ENCODE measurements at regions not wholly inside any gene's neighbourhood (a gene's known extent, or its start where the extent isn't known, plus 50 kb on each side); places are given as distances from the start of the nearest gene placed in this dataset.

DNA sequence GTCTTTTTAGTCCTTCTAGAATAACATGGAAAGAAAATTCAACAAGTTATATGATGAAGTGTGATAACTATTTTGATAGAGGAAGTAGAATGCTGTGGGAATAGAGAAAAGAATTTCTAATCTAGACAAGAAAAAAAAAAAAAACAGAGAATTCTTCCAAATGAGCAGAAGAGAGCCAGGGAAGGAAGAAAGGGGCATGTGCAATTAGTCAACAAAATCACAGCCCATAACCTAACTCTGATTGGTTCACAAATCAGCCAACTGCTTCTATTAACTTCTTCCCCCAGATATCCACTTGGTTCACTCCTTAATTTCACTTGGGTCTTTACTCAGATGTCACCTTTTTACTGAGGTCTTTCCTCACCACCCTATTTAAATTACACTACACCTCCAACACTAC is 69.5 kb downstream of the BTG1 start:
- Histone ChIP-seq H3K79me2 (ENCODE audit: control insufficient read depth, insufficient read depth, low read length) (no peaks in the 10 kb centered on the region), H3K4me1 (ENCODE audit: control insufficient read depth in 2 of 2, insufficient read depth in 2 of 2, low read length in 2 of 2) (peaks cover 17 to 20% of the 10 kb centered on the region in 2 donors), H2AFZ (ENCODE audit: insufficient read depth, low read depth, low read length, poor library complexity, severe bottlenecking) (no peak overlapping the region), H3K9me3 (ENCODE audit: control extremely low read depth in 1 of 3, control insufficient read depth in 2 of 3, insufficient read depth in 1 of 3, low read length in 2 of 3) (peaks cover 0 to 3% (median 3%) of the 10 kb centered on the region in 3 donors), H3K27me3 (replicated peaks in 1 of 4; ENCODE audit: control extremely low read depth in 1 of 4, control insufficient read depth in 3 of 4, insufficient read depth in 4 of 4, low read length in 3 of 4) (no peaks in the 10 kb centered on the region), H3K36me3 (replicated peaks in 1 of 2; ENCODE audit: control extremely low read depth in 1 of 2, control insufficient read depth in 1 of 2, extremely low read depth in 1 of 2, insufficient read depth in 2 of 2, low read length in 1 of 2) (no peaks in the 10 kb centered on the region), H4K20me1 (ENCODE audit: control insufficient read depth, insufficient read depth, low read length, poor library complexity, severe bottlenecking) (no peaks in the 10 kb centered on the region), H3K4me3 (ENCODE audit: control extremely low read depth in 1 of 5, extremely low read depth in 1 of 5, insufficient read depth in 1 of 5, low read depth in 2 of 5, low read length in 4 of 5) (no peak overlapping the region), H3K4me2 (replicated peaks; ENCODE audit: low read depth, low read length, poor library complexity, severe bottlenecking) (no peak overlapping the region), H3K9ac (ENCODE audit: low read length) (no peak overlapping the region), H3K27ac (ENCODE audit: low read length in 2 of 2) (no peak overlapping the region)
- H3K27me3 Mint-ChIP-seq: no peaks in the 10 kb centered on the region
- CTCF ChIA-PET: interaction anchor here (1.3 kb wide), 1 partner anchor 12 kb away, joined by 4 read pairs; no protein-coding TSS in a partner anchor
- H3K4me3 Mint-ChIP-seq: no peak overlapping the region
- ATAC-seq (ENCODE audit: low read depth) (no peak), DNase-seq (no peak)
- H3K9me3 Mint-ChIP-seq (ENCODE audit: insufficient read depth): no peaks in the 10 kb centered on the region
- peaks cover 45% of the 10 kb centered on the region for H3K4me1 Mint-ChIP-seq
- POLR2A ChIA-PET: interaction anchor here (0.6 kb wide), 1 partner anchor 13 kb away, joined by 7 read pairs; no protein-coding TSS in a partner anchor
- TF ChIP-seq EZH2 (IDR thresholded peaks at IDR 0.05; ENCODE audit: borderline replicate concordance, insufficient read depth, low read depth, low read length, poor library complexity, severe bottlenecking): no peak
- TF ChIP-seq, protein P1, sequence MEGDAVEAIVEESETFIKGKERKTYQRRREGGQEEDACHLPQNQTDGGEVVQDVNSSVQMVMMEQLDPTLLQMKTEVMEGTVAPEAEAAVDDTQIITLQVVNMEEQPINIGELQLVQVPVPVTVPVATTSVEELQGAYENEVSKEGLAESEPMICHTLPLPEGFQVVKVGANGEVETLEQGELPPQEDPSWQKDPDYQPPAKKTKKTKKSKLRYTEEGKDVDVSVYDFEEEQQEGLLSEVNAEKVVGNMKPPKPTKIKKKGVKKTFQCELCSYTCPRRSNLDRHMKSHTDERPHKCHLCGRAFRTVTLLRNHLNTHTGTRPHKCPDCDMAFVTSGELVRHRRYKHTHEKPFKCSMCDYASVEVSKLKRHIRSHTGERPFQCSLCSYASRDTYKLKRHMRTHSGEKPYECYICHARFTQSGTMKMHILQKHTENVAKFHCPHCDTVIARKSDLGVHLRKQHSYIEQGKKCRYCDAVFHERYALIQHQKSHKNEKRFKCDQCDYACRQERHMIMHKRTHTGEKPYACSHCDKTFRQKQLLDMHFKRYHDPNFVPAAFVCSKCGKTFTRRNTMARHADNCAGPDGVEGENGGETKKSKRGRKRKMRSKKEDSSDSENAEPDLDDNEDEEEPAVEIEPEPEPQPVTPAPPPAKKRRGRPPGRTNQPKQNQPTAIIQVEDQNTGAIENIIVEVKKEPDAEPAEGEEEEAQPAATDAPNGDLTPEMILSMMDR (IDR thresholded peaks at IDR 0.05): no peak
- intact Hi-C loops (cut with micrococcal nuclease): no loop called here
- H3K27ac Mint-ChIP-seq: no peak overlapping the region

DNA sequence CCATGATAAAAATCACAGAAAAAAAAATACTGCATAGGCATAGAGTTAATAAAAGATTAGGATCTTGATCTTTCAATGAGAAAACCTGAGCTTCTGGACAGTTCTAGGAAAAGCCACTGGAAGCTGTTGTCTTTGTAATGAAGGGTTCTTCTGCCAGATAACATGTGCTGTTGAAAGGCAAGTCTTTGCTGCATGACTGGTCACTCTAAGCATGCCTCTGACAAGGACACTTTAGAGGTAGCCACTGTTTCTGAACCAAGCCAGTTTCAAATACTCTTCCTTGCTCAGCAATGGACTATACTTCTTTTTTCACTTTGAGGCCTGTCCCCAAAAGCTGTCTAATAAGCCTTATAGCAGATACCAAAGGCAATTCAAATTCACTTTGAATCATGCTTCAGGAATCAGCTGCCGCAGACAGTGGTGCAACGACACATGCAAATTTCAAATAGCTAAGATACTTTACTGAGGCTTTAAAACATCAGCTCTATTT is 70.2 kb downstream of the BTG1 start:
- ChIA-PET CTCF (interaction anchor here (1.3 kb wide), 1 partner anchor 11 kb away, joined by 4 read pairs; no protein-coding TSS in a partner anchor), POLR2A (interaction anchor here (0.6 kb wide), 1 partner anchor 13 kb away, joined by 7 read pairs; no protein-coding TSS in a partner anchor)
- no peaks in the 10 kb centered on the region for H3K9me3 Mint-ChIP-seq (ENCODE audit: insufficient read depth)
- Histone ChIP-seq H3K9ac (ENCODE audit: low read length) (no peak overlapping the region), H4K20me1 (ENCODE audit: control insufficient read depth, insufficient read depth, low read length, poor library complexity, severe bottlenecking) (no peaks in the 10 kb centered on the region), H3K79me2 (ENCODE audit: control insufficient read depth, insufficient read depth, low read length) (no peaks in the 10 kb centered on the region), H3K9me3 (ENCODE audit: control extremely low read depth in 1 of 3, control insufficient read depth in 2 of 3, insufficient read depth in 1 of 3, low read length in 2 of 3) (peaks cover 0 to 3% (median 3%) of the 10 kb centered on the region in 3 donors), H2AFZ (ENCODE audit: insufficient read depth, low read depth, low read length, poor library complexity, severe bottlenecking) (no peak overlapping the region), H3K27me3 (replicated peaks in 1 of 4; ENCODE audit: control extremely low read depth in 1 of 4, control insufficient read depth in 3 of 4, insufficient read depth in 4 of 4, low read length in 3 of 4) (no peaks in the 10 kb centered on the region), H3K27ac (ENCODE audit: low read length in 2 of 2) (no peak overlapping the region), H3K4me3 (ENCODE audit: control extremely low read depth in 1 of 5, extremely low read depth in 1 of 5, insufficient read depth in 1 of 5, low read depth in 2 of 5, low read length in 4 of 5) (no peak overlapping the region), H3K36me3 (replicated peaks in 1 of 2; ENCODE audit: control extremely low read depth in 1 of 2, control insufficient read depth in 1 of 2, extremely low read depth in 1 of 2, insufficient read depth in 2 of 2, low read length in 1 of 2) (no peaks in the 10 kb centered on the region), H3K4me1 (ENCODE audit: control insufficient read depth in 2 of 2, insufficient read depth in 2 of 2, low read length in 2 of 2) (peaks cover 16 to 17% of the 10 kb centered on the region in 2 donors), H3K4me2 (replicated peaks; ENCODE audit: low read depth, low read length, poor library complexity, severe bottlenecking) (no peak overlapping the region)
- 44% methylated on average over 2 of the region's 2 CpGs for WGBS (ENCODE audit: insufficient coverage)
- H3K4me3 Mint-ChIP-seq: no peak overlapping the region
- no peak for TF ChIP-seq EZH2 (IDR thresholded peaks at IDR 0.05; ENCODE audit: borderline replicate concordance, insufficient read depth, low read depth, low read length, poor library complexity, severe bottlenecking)
- TF ChIP-seq, protein P1 (IDR thresholded peaks at IDR 0.05): no peak
- intact Hi-C loops (cut with micrococcal nuclease): no loop called here
- ATAC-seq (ENCODE audit: low read depth) (no peak), DNase-seq (no peak)
- H3K27ac Mint-ChIP-seq: no peak overlapping the region
- H3K27me3 Mint-ChIP-seq: no peaks in the 10 kb centered on the region
- H3K4me1 Mint-ChIP-seq: peaks cover 40% of the 10 kb centered on the region
